ENCODE measurements at regions not wholly inside any gene's neighbourhood (a gene's known extent, or its start where the extent isn't known, plus 50 kb on each side); places are given as distances from the start of the nearest gene placed in this dataset.

DNA sequence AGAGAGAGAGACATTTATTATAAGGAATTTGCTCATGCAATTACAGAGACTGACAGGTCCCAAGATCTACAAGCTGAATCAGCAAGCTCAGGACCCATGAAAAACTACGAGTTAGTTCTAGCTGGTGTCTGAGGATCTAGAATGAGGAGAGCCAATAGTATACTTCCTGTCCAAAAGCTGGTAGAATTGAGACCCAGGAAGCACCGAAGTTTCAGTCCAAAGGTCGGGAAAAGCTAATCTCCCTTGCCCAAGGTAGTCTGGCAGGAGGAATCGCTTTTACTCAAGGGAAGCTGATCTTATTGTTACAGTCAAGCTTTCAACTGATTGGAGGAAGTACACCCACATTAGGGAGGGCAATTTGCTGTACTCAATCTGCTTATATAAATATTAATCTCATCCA lies 389.6 kb downstream of the ADCYAP1 start:
- TF ChIP-seq EGR1 (IDR thresholded peaks at IDR 0.05; ENCODE audit: low read depth) = no peak
- TF ChIP-seq ZFX (IDR thresholded peaks at IDR 0.05) = no peak
- TF ChIP-seq EZH2 (IDR thresholded peaks at IDR 0.05) = no peak
- TF ChIP-seq FOSL1 (IDR thresholded peaks at IDR 0.05; ENCODE audit: low read depth) = no peak
- TF ChIP-seq SIN3A (IDR thresholded peaks at IDR 0.05; ENCODE audit: low read depth) = no peak
- no peak for TF ChIP-seq JUND (IDR thresholded peaks at IDR 0.05)
- no peak for TF ChIP-seq EZH2phosphoT487 (IDR thresholded peaks at IDR 0.05; ENCODE audit: borderline replicate concordance)
- TF ChIP-seq, protein P1, sequence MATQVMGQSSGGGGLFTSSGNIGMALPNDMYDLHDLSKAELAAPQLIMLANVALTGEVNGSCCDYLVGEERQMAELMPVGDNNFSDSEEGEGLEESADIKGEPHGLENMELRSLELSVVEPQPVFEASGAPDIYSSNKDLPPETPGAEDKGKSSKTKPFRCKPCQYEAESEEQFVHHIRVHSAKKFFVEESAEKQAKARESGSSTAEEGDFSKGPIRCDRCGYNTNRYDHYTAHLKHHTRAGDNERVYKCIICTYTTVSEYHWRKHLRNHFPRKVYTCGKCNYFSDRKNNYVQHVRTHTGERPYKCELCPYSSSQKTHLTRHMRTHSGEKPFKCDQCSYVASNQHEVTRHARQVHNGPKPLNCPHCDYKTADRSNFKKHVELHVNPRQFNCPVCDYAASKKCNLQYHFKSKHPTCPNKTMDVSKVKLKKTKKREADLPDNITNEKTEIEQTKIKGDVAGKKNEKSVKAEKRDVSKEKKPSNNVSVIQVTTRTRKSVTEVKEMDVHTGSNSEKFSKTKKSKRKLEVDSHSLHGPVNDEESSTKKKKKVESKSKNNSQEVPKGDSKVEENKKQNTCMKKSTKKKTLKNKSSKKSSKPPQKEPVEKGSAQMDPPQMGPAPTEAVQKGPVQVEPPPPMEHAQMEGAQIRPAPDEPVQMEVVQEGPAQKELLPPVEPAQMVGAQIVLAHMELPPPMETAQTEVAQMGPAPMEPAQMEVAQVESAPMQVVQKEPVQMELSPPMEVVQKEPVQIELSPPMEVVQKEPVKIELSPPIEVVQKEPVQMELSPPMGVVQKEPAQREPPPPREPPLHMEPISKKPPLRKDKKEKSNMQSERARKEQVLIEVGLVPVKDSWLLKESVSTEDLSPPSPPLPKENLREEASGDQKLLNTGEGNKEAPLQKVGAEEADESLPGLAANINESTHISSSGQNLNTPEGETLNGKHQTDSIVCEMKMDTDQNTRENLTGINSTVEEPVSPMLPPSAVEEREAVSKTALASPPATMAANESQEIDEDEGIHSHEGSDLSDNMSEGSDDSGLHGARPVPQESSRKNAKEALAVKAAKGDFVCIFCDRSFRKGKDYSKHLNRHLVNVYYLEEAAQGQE (IDR thresholded peaks at IDR 0.05; ENCODE audit: low read depth) = no peak
- no peak for TF ChIP-seq YY1 (IDR thresholded peaks at IDR 0.05; ENCODE audit: extremely low read depth, insufficient replicate concordance, low read depth, low read length)
- no peak for TF ChIP-seq CBX3 (IDR thresholded peaks at IDR 0.05; ENCODE audit: low read depth)
- no peak for TF ChIP-seq SP1 (IDR thresholded peaks at IDR 0.05; ENCODE audit: low read depth)
- TF ChIP-seq CEBPB (IDR thresholded peaks at IDR 0.05; ENCODE audit: low read depth) = no peak
- TF ChIP-seq ELF1 (IDR thresholded peaks at IDR 0.05; ENCODE audit: borderline replicate concordance, low read depth) = no peak
- Histone ChIP-seq H3K79me2 (ENCODE audit: insufficient read depth, low read length) (no peaks in the 10 kb centered on the region), H4K20me1 (ENCODE audit: insufficient read depth) (no peaks in the 10 kb centered on the region), H3K27me3 (ENCODE audit: insufficient read depth, low read length) (no peaks in the 10 kb centered on the region), H3K27ac (ENCODE audit: low read depth, low read length) (no peak overlapping the region), H3K9me3 (ENCODE audit: control insufficient read depth in 1 of 2, insufficient read depth in 1 of 2, low read depth in 1 of 2, low read length in 2 of 2) (no peaks in the 10 kb centered on the region), H3K9ac (ENCODE audit: low read length) (no peak overlapping the region), H3K4me2 (ENCODE audit: low read length) (no peak overlapping the region), H3K36me3 (ENCODE audit: control insufficient read depth in 1 of 2, insufficient read depth in 2 of 2, low read length in 2 of 2) (no peaks in the 10 kb centered on the region), H3K9me2 (ENCODE audit: insufficient read depth) (no peaks in the 10 kb centered on the region), H2AFZ (ENCODE audit: low read depth, low read length, poor library complexity, severe bottlenecking) (no peak overlapping the region), H3K4me1 (ENCODE audit: control insufficient read depth in 1 of 2, insufficient read depth in 2 of 2, low read length in 2 of 2) (no peaks in the 10 kb centered on the region), H3K4me3 (replicated peaks in 1 of 2; ENCODE audit: low read depth in 1 of 2, low read length in 2 of 2) (no peak overlapping the region)
- ATAC-seq (no peak), DNase-seq (ENCODE audit: low read depth, low spot score) (no peak)
- BruUV-seq (replicated peaks) = no TSS peak
- CTCF ChIA-PET = interaction anchor here (0.7 kb wide), 1 partner anchor 255 kb away, joined by 3 read pairs; no protein-coding TSS in a partner anchor
- POLR2A ChIA-PET = no interaction called here
- intact Hi-C loops (cut with micrococcal nuclease) = no loop called here
- RAD21 ChIA-PET (ENCODE audit: low non-redundant PET in 1 of 2, low total read pairs in 2 of 2, uncharacterized antibody in 2 of 2, unreplicated experiment in 2 of 2) = no interaction called here
